Neural progenitor cell (in vitro differentiated cells): ENCODE measurements at regions not wholly inside any gene's neighbourhood (a gene's known extent, or its start where the extent isn't known, plus 50 kb on each side); places are given as distances from the start of the nearest gene placed in this dataset.

Source experiments
- CTCF ChIP-seq: fragments of 200-600 bp; sonication (generic); IDR thresholded peaks from 2 replicates; pipeline ENCODE4 v1.5.1; 2017; ENCODE audit warnings: antibody characterized with exemption, mild to moderate bottlenecking
- EZH2 ChIP-seq: fragments of 200-600 bp; sonication (generic); IDR thresholded peaks from 2 replicates; pipeline ENCODE4 v1.6.1; 2017; ENCODE audit warnings: antibody characterized with exemption, mild to moderate bottlenecking, moderate library complexity

DNA sequence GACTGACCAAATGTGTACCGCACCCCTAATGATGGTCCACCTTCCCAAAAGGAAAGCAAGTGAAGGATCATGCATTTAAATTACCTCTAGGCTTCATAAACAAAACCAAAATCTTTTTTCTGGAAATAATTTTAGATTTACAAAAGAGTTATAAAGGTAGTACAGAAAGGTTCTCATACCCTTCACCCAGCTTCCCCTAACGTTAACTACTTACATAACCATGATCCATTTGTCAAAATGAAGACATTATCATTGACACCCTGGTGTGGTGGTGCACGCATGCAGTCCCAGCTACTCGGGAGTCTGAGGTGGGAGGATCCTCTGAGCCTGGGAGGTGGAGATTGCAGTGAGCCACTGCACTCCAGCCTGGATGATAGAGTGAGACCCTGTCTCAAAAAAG, 75.1 kb upstream of the TCF7L2 start:
- TF ChIP-seq CTCF (no peak), EZH2 (no peak)
